NCI-H226 (cell line): ENCODE measurements at regions not wholly inside any gene's neighbourhood (a gene's known extent, or its start where the extent isn't known, plus 50 kb on each side); places are given as distances from the start of the nearest gene placed in this dataset.
A peak's percentile ranks its signal among the peaks of the same experiment; 100 is the strongest.

Experiments used
- DNase-seq: peaks from one replicate; pipeline ENCODE4 v3.0.0-alpha.2; 2015

DNA sequence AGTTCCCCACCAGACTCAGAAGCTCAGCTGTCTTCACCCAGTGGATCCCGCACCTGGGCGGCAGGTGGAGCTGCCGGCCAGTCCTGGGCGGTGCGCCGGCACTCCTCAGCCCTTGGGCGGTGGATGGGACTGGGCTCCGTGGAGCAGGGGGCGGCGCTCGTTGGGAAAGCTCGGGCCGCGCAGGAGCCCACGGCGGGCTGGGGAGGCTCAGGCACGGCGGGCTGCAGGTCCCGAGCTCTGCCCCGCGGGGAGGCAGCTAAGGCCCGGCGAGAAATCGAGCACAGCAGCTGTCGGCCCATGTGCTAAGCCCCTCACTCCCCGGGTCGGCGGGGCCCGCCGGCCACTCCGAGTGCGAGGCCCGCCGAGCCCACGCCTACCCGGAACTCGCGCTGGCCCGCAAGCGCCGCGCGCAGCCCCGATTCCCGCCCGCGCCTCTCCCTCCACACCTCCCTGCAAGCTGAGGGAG, 560.0 kb downstream of the BRINP1 start:
- no peak for DNase-seq

DNA sequence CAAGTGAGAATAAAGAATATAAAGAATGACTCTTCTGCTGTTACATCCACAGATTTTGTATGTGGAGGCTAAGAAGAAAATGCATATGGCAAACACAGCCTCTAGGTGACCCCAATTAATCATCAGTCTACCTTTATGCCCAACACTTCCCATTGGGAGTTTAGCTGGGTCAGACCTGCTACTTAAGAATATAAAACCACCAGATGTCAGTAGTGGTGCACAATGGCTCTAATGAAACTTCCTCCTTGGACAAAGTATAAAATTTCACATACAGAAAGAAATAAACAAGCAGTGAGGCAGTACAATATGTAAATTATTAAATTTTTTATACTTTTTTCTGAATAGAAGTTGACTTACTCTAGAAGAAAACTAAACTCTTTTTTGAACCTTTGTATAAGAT, 539.9 kb downstream of the BRINP1 start:
- DNase-seq: peak; percentile 15

DNA sequence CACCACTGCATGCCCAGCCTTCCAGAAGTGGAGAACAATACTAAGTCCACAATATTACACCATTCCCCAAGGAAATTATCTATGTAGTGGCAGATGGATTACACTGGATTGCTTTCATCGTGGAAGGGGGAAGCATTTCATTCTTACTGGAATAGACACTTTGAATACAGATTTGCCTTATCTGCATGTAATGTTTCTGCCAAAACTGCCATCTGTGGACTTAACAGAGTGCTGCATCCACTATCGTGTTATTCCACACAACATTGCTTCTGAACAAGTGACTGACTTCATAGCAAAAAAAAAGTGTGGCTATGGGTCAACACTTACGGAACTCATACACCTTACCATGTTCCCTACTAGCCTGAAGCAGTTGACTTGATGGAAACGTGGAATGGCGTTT, 536.9 kb downstream of the BRINP1 start:
- DNase-seq: no peak

DNA sequence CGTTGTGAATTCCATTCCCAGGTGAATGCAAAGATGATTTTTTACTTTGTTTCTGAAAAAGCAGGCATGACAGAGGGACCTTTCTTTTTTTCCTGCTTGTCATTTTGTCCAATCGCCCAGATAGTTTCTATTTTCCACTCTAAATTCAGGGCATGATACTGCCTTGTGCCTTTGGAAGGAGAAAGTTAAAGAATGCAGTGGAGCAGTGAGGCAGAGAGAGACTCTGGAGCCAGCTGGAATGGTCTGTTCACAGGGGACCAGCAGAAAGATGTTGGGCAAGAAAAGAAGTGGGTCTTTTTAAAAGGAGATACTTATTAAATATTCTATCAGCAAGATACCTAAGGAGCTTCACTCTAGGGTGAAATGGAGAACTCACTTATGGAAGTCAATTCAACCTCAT, 532.3 kb downstream of the BRINP1 start:
- no peak for DNase-seq

DNA sequence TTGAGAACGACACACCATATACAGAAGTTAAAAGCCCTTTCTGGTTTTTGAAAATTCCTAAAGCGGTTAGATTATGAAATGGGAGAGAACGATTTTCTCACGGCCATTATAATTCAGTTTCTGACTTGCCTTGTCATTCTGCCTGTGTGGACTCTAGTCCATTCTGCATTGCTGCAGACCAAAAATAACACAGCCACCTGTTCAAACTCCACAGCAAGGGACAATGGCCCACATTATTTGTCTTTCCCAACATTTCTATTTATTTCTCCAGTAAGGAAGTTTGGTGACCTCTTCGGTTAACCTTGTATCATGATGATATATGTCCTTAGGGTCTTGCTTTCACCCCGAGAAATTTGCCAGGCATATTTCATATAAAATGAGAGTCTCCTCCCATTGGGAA, 497.7 kb downstream of the BRINP1 start:
- no peak for DNase-seq

DNA sequence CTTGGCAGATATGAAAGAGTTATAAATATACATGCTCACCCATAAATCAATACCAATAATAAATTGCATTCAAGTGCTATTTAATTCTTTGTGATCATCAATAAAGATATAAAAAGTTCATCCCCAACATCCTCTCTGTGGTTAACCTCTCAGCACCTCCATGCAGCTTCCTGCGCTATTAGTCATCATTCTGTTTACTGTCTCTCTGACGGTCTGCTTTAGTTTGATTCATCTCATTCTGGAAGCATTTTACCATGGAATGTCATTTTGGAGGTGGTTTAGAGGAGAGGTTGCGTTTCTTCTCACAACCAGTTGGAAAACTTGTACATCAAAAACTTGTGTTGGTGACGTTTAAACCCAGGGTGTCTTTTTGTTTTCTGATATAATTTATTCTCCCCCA, 486.6 kb downstream of the BRINP1 start:
- DNase-seq: peak; percentile 76

DNA sequence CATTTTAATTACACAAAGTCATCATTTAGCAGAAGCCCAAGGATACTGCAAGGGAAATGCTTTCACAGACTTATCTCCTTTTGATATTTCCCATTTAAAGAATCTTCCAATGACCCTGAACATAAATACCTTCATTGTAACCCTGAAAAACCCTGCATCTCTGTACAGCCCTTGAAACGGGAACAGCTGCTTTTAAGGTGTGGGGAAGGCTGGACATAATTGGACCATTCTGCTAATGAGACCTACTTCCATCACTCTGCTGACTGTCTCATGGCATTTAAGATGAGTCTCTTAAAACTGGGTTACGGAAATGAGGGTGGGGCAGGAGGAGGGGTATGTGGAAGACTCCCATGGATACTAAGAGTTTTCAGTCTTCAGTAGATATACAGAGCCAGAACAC, 485.8 kb downstream of the BRINP1 start:
- DNase-seq: no peak

DNA sequence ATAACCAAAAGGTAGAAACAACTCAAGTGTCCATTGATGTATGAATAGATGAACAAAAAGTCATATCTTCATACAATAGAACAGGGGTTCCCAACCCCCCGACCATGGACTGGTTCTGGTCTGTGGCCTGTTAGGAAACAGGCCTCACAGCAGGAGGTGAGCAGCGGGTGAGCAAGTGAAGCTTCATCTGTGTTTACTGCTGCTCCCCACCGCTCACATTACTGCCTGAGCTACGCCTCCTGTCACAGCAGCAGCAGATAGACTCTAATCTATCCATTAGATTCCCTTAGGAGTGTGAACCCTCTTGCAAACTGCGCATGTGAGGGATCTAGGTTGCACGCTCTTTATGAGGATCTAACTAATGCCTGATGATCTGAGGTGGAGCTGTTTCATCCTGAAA, 478.0 kb downstream of the BRINP1 start:
- DNase-seq: no peak

DNA sequence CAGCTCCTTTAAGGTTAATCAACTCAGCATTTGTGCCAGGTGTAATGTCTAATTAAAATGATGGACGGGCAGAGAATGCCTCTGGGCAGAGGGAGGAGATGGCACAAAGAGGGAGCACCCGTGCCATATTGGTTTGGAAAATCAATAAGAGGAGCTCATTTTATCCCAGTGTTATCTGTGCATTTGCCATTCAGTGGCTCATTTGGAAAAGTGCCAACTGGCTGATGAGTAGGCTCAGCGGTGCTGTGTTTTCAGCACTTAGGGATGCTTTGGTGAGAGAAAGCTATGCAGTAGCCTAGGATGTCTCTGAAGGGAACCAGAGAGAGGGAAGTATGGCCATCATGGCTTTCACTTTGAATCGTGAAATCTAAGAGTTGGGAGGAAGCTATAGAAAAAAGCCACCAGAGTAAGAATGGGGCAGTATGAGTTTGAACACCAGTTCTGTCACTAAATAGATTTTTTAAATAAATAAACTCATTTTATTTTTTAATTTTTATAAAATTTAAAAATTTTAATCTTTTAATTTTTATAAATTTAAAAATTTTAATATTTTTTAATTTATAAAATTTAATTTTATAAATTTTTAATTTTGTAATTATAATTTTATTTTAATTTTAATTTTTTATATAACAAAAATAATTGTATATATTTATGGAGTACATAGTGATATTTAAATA, 472.8 kb downstream of the BRINP1 start:
- DNase-seq: no peak

DNA sequence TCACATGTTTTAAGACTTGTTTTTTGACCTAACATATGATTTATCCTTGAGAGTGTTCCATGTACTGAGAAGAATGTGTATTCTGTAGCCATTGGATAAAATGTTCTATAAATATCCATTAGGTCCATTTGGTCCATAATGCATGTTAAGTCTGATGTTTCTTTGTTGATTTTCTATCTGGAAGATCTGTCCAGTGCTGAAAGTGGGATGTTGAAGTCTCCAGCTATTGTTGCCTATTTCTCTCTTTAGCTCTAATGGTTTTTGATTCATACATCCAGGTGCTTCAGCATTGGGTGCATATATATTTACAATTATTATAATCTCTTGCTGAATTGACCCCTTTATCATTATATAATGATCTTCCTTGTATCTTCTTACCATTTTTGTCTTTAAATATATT, 451.1 kb downstream of the BRINP1 start:
- DNase-seq: no peak

DNA sequence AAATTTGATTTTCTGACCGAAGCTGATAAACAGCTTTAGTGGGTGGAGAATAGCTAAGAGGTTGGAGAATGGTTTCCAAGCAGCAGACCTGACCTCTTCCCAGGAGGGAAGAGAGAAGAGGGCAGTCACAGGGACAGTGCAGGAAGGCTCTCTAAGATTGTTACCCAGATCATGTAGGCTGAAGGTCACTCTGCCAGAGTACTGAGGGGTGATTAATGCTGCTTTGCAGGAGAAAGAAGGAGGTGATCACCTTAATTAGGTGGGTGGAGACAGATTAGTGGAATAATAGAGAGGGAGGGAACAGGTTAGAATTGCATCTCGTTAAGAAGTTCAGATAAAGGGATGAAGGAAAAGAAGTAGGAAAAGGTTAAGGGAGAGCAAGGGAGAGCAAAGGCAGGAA, 440.5 kb downstream of the BRINP1 start:
- no peak for DNase-seq

DNA sequence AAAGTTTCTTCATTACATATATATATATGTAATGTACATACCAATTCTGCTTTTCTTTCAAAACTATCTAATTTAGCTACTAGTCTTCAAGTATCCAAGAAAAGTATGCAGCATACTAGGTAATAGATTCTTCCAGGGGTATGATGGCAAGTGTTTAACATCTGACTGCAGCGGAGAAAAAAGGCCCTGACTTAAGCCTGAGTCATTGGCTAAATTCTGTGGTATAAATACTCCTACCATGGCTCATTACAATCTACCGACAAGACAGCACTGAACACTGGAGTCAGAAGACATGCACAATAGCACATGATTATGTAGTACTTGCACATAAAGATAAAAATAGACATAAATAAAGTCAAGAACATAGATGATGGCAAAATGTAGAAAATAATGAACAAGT, 439.9 kb downstream of the BRINP1 start:
- DNase-seq: peak; percentile 81

DNA sequence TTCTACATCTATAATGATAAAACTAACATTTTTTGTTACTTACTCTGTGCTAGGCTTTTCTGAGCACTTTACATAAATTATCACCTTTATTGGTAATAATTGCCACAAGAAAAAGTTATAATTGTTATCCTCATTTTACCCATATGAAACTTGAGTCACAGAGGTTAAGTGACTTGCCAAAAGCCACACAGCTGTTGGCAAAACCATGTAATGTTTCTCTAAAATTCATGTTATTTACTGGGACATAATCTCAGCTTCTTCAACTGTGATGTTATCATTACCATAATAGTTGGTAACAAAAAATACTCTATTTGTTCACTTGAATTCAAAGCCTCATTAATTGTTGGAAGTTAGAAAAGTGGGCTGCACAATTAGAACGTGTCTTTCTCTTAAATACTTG, 437.3 kb downstream of the BRINP1 start:
- DNase-seq: no peak

DNA sequence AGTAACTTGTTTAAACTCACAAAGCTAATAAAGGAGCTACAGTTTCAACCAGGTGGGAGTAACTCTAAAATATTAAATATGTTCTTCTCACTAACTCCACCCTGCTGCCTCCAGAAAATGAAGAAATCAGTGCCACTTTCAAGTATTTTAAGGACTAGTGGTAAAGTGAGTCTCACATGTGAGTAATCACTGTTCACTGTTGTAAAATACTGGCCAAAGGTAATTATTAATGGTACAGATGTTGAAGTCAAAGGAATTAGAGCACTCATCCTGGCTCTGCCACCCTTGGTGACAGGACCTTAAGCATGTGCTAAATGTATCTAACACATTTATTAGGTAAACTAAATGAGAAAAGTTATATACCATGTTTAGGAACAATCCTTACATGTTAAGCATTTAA, 430.7 kb downstream of the BRINP1 start:
- no peak for DNase-seq

DNA sequence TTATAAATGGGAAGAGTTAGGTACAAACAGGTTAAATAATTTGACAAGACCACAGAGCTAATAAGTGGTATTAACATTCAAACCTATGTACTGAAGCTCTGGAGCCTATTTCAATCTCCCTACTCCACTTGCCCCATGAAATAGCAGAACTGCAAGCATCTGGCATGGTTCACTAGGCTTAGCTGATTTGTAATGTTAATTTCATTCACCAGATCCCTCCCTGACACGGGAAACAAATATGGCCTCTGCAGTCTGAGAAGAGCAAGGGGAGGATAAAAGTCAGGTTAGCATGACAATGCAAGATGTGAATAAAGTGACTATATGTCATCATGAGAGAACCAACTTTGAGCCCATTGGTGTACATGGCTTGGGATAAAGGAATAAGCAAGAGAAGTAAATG, 428.8 kb downstream of the BRINP1 start:
- DNase-seq: no peak

DNA sequence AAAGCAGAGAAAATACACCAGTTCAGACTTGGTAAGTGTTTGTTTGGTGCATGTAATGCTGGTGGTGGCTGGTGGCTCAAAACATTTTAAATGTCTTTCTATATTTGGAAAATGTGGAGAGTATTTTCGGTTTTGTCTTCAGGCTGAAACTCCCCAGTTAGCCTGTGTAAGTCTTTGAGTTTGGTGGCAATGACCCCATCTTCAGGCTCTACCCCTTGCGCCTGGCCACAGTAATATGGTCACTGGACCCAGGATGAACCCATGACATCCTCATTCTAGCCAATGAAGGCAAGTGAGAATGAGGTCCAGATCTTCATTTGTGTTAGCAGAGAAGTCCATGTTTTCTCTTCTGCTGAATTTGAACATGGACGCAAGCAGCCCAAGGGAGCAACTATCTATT, 422.6 kb downstream of the BRINP1 start:
- no peak for DNase-seq

DNA sequence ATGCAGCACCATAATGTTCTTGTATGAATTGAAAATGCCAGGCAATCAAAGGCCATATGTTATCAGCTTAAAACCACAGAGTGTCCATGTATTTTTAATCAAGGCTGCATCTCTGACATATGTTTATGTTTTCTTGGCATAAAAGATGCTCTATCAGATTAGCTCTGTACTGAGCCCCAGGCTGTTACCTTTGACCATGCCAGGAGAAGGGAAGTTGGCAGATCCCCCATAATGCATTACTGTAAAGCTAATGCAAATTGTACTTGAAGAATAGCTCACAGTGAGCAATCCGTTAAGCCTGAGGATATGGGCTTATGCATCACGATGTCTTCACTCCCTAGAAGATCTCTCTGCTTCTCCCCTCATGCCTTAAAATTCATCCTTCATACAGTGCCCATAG, 414.4 kb downstream of the BRINP1 start:
- no peak for DNase-seq

DNA sequence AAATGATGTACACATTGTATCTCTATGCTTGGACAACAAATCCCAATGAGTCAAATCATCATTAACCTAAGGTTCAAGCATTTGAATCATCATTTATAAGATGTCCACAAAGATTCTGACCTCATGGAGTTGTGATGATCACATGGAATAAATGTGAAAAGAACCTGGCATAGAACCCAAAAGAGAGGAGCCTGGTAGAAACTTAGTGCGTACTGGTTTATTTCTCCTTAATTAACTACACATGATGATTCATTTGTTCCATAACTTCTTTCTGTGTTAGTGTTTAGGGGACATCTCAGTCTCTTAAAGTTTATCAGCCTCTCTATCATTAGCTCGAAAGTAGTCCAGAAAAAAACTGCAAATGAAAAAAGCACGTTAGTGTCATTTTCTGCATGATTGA, 411.6 kb downstream of the BRINP1 start:
- no peak for DNase-seq

DNA sequence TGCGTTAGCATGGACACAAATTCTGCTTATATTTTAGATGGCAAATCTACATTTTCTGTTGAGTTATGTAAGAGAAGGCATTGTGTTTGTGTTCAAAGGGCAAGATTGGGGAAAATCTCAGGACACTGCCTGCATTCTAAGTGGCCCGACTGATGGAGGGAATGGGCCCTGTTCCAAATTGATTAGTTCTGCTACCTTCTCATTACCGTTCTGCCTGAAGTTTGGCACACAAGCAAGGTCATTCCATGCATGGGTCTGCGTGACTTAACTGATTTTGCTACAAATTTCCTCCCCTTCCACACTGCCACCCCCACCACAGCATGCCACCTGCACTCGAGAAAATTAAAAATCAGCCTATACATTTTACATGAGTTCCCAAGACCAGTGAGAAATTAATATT, 409.9 kb downstream of the BRINP1 start:
- no peak for DNase-seq

DNA sequence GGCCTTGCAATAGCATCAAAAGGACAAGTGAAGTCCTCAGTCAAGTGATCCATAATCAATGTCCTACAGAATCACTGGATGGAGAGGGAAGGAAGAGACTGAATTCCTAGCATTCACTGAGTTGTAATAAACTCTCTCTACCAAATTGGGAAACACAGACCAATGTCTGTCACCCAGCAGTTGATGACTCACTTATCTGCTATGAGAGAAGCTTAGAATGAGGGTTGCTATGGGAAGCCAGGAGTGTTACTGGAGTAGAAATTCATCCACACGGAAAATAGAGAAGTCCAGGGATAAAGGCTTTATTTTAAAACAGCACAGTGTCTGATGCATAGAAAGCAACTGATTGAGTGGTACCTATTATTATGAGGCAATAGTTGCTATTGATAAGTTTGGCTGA, 407.4 kb downstream of the BRINP1 start:
- DNase-seq: peak; percentile 96

DNA sequence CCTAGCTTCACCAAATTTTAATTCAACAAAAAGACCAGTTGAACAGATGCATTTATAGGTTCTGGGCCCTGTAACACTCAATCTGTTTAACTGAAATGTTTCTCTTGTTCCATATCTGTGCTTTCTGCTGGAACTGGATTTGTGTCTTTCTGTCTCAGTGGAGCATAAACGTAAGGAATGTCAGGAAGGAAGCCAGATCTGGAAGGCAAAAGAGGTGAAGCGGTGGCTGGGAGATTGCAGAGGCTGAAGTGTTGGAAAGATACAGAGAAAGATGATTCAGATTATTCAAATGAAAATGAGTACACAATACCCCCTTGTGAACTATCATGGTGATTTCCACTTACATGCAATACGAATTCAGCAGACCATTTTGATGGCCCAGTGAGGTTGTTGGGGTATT, 406.8 kb downstream of the BRINP1 start:
- DNase-seq: peak; percentile 86

DNA sequence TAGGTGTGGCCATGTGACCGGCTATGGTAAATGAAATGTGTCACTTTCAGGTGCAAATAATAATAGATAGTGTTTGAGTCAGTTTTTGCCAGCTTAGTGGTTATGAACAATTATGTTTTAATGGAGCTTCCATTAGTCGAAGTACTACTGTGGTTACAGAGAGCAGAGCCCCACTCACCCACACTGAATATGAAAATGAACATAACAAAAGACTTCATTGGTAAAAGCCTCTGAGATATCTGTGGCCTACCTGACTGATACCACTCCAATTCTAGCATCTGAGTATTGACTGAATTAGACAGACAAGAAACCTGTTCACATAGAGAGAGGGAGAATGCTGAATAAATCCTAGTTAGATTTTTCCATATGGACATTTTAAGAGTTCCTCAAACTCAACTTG, 405.6 kb downstream of the BRINP1 start:
- DNase-seq: no peak

DNA sequence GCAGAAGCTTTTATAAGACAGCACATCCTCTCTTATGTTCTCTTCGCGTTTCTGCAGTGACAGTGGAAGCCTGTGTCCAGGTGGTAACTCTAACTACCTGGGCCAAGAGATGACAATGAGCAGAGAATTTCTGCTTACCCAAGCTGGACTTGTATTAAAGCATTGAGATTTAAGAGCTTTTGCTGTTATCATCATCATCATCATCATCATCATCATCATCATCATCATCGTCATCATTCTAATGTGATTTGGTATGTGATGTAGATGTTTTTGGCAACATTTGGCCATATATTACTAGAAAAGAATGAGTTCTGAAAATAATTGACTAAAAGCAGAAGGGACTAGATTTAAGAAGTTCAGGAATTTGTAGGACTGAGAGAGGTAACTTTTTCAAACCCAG, 401.3 kb downstream of the BRINP1 start:
- no peak for DNase-seq

DNA sequence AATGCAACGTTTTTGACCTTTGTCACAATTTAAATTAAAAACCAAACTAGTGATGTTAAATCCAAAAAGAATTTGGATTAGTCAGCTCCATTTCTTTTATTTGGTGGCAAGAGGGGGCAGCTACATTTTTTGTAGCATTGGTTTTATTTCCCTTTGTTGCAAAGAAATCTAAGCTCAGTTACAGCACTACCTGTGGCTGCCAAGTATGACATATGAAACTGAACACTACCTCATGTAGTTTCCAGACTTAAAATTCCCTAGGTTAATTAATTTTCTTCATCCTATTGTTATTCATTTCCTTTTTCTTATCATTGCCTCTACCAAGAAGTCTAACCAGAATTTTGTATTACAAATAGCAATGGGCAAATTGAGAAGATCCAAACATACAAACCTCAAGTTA, 393.5 kb downstream of the BRINP1 start:
- DNase-seq: no peak

DNA sequence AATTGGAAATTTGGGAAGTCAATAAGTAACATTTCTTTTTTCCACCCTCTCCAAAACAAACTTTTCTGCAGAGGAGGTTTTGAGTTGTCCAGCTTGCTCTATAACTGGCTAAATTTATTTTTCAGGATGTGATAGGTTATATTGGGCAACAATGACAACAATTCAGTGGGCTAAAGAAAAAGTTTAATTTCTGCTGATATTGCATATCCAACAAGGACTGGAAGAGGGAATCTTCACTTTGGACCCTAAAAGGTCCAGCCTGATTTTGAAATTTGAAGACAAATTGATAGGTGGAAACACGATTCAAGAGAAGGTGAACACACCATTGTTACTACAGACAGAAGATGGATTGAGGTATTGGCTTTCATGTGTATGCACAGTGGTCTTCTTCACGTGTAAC, 393.1 kb downstream of the BRINP1 start:
- no peak for DNase-seq

DNA sequence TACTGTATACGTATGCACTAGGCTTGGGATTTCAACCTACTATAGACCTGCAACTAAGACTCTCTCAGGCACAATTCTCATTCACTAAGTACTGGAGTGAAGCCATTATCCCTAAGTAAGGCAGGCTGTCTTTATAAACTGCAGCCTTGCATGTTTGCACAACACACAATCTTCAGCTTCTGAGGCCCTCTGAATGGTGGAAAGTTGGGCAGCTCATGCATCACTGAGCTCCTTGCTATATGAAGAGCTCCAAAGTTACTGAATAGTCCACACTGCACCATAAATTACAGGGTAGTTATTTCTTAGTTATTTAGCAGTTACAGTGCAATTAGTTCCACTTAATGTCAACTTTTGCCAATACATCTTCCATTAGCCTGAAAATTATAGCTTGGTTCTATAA, 384.6 kb downstream of the BRINP1 start:
- no peak for DNase-seq
